Neural cell (in vitro differentiated cells): ENCODE measurements at regions not wholly inside any gene's neighbourhood (a gene's known extent, or its start where the extent isn't known, plus 50 kb on each side); places are given as distances from the start of the nearest gene placed in this dataset.

Source experiments
- H2AFZ ChIP-seq: fragments of 200-600, 300-800 bp; sonication (generic), shearing (Covaris generic); 2 replicates; pipeline ENCODE4 v1.6.0; 2014; ENCODE audit warnings: low read depth, mild to moderate bottlenecking, antibody characterized with exemption, low read length, moderate library complexity
- H3F3A ChIP-seq: fragments of 200-600 bp; shearing (Covaris generic); 2 replicates; pipeline ENCODE4 v1.6.1; 2016; ENCODE audit warnings: mild to moderate bottlenecking, moderate library complexity, mixed read lengths, antibody characterized with exemption, low read length; ENCODE audit not compliant: insufficient read depth, poor library complexity, severe bottlenecking
- H3K27ac ChIP-seq: fragments of 200-600, 300-800 bp; sonication (generic), shearing (Covaris generic); 2 replicates; pipeline ENCODE4 v1.5.1; 2014; ENCODE audit warnings: mild to moderate bottlenecking, low read length, moderate library complexity
- H3K27me3 ChIP-seq: fragments of 300-800, 200-600 bp; sonication (generic), shearing (Covaris generic); 2 replicates; pipeline ENCODE4 v1.6.0; 2014; ENCODE audit warnings: mild to moderate bottlenecking, low read depth, low read length, moderate library complexity; ENCODE audit not compliant: insufficient read depth
- H3K36me3 ChIP-seq: fragments of 300-800, 200-600 bp; sonication (generic), shearing (Covaris generic); 2 replicates; pipeline ENCODE4 v1.5.1; 2014; ENCODE audit warnings: mild to moderate bottlenecking, antibody characterized with exemption, low read length, moderate library complexity; ENCODE audit not compliant: insufficient read depth
- H3K4me2 ChIP-seq: fragments of 300-800, 200-600 bp; sonication (generic), shearing (Covaris generic); 2 replicates; pipeline ENCODE4 v1.6.0; 2014; ENCODE audit warnings: mild to moderate bottlenecking, low read length
- H3K4me3 ChIP-seq: fragments of 300-800, 200-600 bp; sonication (generic), shearing (Covaris generic); 2 replicates; pipeline ENCODE4 v1.5.1; 2014; ENCODE audit warnings: mild to moderate bottlenecking, low read length, moderate library complexity
- H3K79me2 ChIP-seq: fragments of 200-600 bp; shearing (Covaris generic); replicated peaks from 2 replicates; pipeline ENCODE4 v1.6.0; 2014; ENCODE audit warnings: mild to moderate bottlenecking, low read length, moderate library complexity; ENCODE audit not compliant: insufficient read depth
- H3K9ac ChIP-seq: fragments of 300-800, 200-600 bp; sonication (generic), shearing (Covaris generic); 2 replicates; pipeline ENCODE4 v1.6.1; 2016; ENCODE audit warnings: mild to moderate bottlenecking, low read length, mixed read lengths
- H3K9me2 ChIP-seq: fragments of 200-600 bp; shearing (Covaris generic); 2 replicates; pipeline ENCODE4 v1.6.1; 2016; ENCODE audit warnings: mild to moderate bottlenecking, low read length, mixed read lengths; ENCODE audit not compliant: insufficient read depth
- H3K9me3 ChIP-seq: fragments of 200-600, 300-800 bp; sonication (generic), shearing (Covaris generic); 2 replicates; pipeline ENCODE4 v1.6.1; 2016; ENCODE audit warnings: mild to moderate bottlenecking, mixed run types, low read length, moderate library complexity, mixed read lengths
- H4K20me1 ChIP-seq: fragments of 200-600 bp; shearing (Covaris generic); 2 replicates; pipeline ENCODE4 v1.6.1; 2016; ENCODE audit warnings: mild to moderate bottlenecking, mixed run types; ENCODE audit not compliant: insufficient read depth
- CTCF ChIP-seq: fragments of 450-650 bp; IDR thresholded peaks from 2 replicates; pipeline ENCODE4 v1.5.1; 2014; ENCODE audit warnings: antibody characterized with exemption, mild to moderate bottlenecking, moderate library complexity; ENCODE audit not compliant: poor library complexity, severe bottlenecking
- EP300 ChIP-seq: fragments of 450-650 bp; conservative IDR thresholded peaks from 2 replicates; pipeline ENCODE4 v1.6.1; 2014; ENCODE audit warnings: antibody characterized with exemption, mild to moderate bottlenecking, moderate library complexity; ENCODE audit not compliant: poor library complexity, severe bottlenecking
- EZH2 ChIP-seq: fragments of 200-600, 300-800 bp; shearing (Covaris generic), sonication (generic); IDR thresholded peaks from 2 replicates; pipeline ENCODE4 v1.6.1; 2014; ENCODE audit warnings: antibody characterized with exemption, low read length, borderline replicate concordance, mild to moderate bottlenecking; ENCODE audit not compliant: insufficient read depth, poor library complexity, severe bottlenecking
- MXI1 ChIP-seq: fragments of 450-650 bp; conservative IDR thresholded peaks from 2 replicates; pipeline ENCODE4 v1.6.1; 2014; ENCODE audit warnings: antibody characterized with exemption, mild to moderate bottlenecking; ENCODE audit not compliant: poor library complexity, severe bottlenecking
- POLR2AphosphoS5 ChIP-seq: IDR thresholded peaks from 2 replicates; pipeline ENCODE4 v1.6.1; 2012
- RAD21 ChIP-seq: fragments of 450-650 bp; conservative IDR thresholded peaks from 2 replicates; pipeline ENCODE4 v1.6.1; 2014; ENCODE audit warnings: antibody characterized with exemption, mild to moderate bottlenecking, moderate library complexity
- REST ChIP-seq: IDR thresholded peaks from 2 replicates; pipeline ENCODE4 v1.6.1; 2012; ENCODE audit warnings: borderline replicate concordance
- SMC3 ChIP-seq: fragments of 450-650 bp; conservative IDR thresholded peaks from 2 replicates; pipeline ENCODE4 v1.6.1; 2014; ENCODE audit warnings: antibody characterized with exemption, mild to moderate bottlenecking, moderate library complexity; ENCODE audit not compliant: poor library complexity
- TAF1 ChIP-seq: IDR thresholded peaks from 2 replicates; pipeline ENCODE4 v1.6.1; 2012; ENCODE audit warnings: low read depth

GRCh38 chr11:106619320-106619990 lies 398.8 kb downstream of the GUCY1A2 start:
- no peaks in the 10 kb centered on the region for H3K9me2 ChIP-seq
- no peaks in the 10 kb centered on the region for H3K79me2 ChIP-seq
- no peak overlapping the region for H3K9ac ChIP-seq
- no peaks in the 10 kb centered on the region for H3K9me3 ChIP-seq
- no peak for TF ChIP-seq TAF1
- no peak for TF ChIP-seq EZH2
- TF ChIP-seq CTCF: no peak
- no peak for TF ChIP-seq RAD21
- no peak for TF ChIP-seq EP300
- TF ChIP-seq POLR2AphosphoS5: no peak
- no peak for TF ChIP-seq SMC3
- no peak for TF ChIP-seq MXI1
- TF ChIP-seq REST: no peak
- no peaks in the 10 kb centered on the region for H3K27me3 ChIP-seq
- no peak overlapping the region for H3K27ac ChIP-seq
- H2AFZ ChIP-seq: no peak overlapping the region
- H3F3A ChIP-seq: no peaks in the 10 kb centered on the region
- H3K4me3 ChIP-seq: no peak overlapping the region
- no peak overlapping the region for H3K4me2 ChIP-seq
- H3K36me3 ChIP-seq: no peaks in the 10 kb centered on the region
- H4K20me1 ChIP-seq: no peaks in the 10 kb centered on the region

DNA sequence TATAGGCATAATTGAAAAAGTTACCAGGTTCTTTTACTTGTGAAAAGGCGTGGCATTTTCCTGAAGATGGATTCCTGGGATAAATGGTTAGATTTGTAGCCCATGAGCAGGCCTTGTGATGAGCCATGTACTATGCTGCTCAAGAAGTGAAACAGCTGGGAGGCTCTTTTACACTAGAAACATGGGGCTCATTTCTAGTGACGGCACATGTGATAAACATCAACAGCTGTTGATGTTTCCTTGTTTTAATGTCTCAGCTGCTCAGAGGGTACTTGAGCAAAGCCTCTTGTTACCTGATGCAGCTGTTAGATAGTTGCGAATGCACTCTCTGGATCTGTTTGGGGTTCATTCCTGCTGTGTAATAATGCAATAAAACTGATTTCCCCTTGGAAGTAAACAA lies 396.8 kb downstream of the GUCY1A2 start:
- H3K9me3 ChIP-seq: no peaks in the 10 kb centered on the region

More for the DNA sequence above, 396.8 kb downstream of the GUCY1A2 start:
- H2AFZ ChIP-seq: no peak overlapping the region
- no peaks in the 10 kb centered on the region for H3K27me3 ChIP-seq
- no peak overlapping the region for H3K9ac ChIP-seq
- no peak overlapping the region for H3K4me2 ChIP-seq
- no peak overlapping the region for H3K4me3 ChIP-seq
- no peak for TF ChIP-seq TAF1
- TF ChIP-seq RAD21: no peak
- TF ChIP-seq SMC3: no peak
- TF ChIP-seq EZH2: no peak
- no peak for TF ChIP-seq REST
- no peak for TF ChIP-seq MXI1
- no peak for TF ChIP-seq POLR2AphosphoS5
- TF ChIP-seq EP300: no peak
- TF ChIP-seq CTCF: no peak
- no peaks in the 10 kb centered on the region for H3K79me2 ChIP-seq
- H3F3A ChIP-seq: no peaks in the 10 kb centered on the region
- no peaks in the 10 kb centered on the region for H3K9me2 ChIP-seq
- H3K27ac ChIP-seq: no peak overlapping the region
- no peaks in the 10 kb centered on the region for H3K36me3 ChIP-seq
- H4K20me1 ChIP-seq: no peaks in the 10 kb centered on the region
